ENCODE measurements at regions not wholly inside any gene's neighbourhood (a gene's known extent, or its start where the extent isn't known, plus 50 kb on each side); places are given as distances from the start of the nearest gene placed in this dataset.

- DNase-seq (ENCODE audit: low spot score): no peak
These were observed 62.5 kb upstream of the METAP2 start for GRCh38 chr12:95411466-95411865.

DNA sequence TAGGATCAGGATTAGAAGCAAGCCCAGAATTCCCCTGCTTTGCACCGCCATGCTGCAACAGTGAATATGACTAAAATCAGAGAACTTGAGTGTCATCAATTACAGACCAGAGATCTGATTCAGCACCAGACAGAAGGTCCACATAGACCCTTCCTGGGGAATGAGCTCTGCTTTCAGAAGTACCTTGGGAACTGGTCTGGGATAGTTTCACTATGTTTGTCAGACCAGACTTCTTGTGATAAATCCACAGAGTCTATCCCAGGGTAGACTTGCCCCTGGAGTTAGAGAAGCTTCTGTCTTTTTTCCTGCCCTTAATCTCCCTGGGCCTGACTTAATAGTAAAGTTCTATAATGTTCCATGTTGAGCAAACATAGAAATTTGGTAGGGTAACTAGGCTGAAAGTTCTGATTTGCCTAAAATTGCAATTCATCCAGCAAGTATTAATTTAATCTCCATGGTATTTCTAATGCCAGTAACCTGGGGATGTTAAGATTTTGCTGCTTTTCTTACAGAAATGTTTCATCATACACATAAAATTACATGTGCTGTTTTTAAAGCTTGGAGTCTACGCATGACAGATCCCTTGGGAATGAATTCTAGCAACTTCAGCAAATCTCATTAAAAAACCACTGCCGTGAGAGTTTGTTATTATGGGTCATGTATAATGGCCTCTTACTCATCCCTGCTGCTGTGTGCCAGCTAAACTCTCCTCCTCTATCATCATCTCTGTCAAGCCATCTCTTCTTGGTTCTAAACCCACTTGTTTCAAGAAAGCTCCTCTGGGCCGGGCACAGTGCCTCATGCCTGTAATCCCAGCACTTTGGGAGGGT lies 61.3 kb upstream of the METAP2 start:
- no peak for DNase-seq (ENCODE audit: low spot score)

GRCh38 chr12:95413576-95413975 lies 60.4 kb upstream of the METAP2 start:
- no peak for DNase-seq (ENCODE audit: low spot score)

DNA sequence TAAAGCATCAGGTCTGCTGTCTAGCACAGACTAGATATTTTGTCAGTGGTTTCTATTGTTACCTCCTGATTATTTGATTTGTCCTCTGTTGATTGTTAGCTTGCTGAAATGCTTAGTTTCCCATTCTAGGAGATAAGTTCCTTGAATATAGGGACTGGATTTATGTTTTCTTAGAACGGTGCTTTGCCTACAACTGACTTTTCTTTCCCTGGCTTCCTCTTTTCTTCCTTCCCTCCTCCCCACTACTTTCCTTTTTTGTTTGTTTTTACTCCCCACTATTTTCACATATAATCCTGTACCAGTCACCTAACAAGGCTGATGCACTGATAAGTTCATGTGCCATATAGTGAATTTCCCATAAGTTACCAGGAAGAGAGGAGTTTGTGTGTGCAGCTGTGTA lies 58.5 kb upstream of the METAP2 start:
- no peak for DNase-seq (ENCODE audit: low spot score)

- DNase-seq (ENCODE audit: low spot score): no peak
These were observed 57.8 kb upstream of the METAP2 start for GRCh38 chr12:95416111-95416636.

DNA sequence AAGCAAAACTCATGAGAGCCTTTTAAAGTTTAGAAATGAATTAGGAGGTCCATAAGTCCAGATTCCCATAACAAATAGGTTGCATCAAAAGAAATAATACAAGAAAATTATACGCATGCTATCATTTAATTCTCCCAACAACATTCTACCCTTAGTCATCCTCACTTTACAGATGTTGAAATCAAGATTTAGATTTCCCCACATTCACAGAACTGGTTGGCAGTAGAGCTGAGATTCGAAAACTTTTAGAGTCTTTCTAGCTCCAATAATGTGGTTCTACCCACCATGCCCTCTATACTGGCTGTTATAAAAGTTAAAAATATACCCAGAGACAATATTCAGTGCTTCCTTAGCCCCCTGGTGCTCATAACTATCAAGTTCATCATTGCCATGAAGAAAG lies 56.6 kb upstream of the METAP2 start:
- no peak for DNase-seq (ENCODE audit: low spot score)

DNA sequence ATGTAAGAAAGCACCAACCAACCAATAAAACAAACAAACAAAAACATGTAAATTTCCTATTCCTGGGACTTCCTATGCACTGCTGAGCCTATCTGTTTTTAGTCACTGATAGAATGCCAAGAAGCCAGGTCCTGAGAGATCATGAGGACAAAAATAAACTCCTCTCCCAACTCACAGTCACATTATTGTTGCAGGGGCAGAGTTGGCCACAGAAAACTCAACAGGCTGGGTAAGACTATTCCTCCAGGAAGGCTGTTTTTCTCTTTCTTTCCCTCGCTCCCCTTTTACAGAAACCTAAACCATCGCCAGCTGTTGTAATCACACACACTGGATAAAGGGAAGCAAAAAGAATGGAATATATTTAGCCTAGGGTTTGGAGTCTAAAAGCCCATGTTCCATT lies 55.8 kb upstream of the METAP2 start:
- DNase-seq (ENCODE audit: low spot score): no peak
